Upper lobe of right lung (tissue), 1 donor: ENCODE measurements at regions not wholly inside any gene's neighbourhood (a gene's known extent, or its start where the extent isn't known, plus 50 kb on each side); places are given as distances from the start of the nearest gene placed in this dataset.

Experiments used
- ATAC-seq: fragments of 200-7000 bp; cut with Tn5 transposase; one replicate; pipeline ENCODE4 v1.9.1; 2020; ENCODE audit warnings: mild to moderate bottlenecking, moderate library complexity
- DNase-seq: peaks from one replicate; pipeline ENCODE4 v3.0.0-alpha.2; 2020
- H3K27ac ChIP-seq: fragments of 200-600 bp; one replicate; pipeline ENCODE4 v1.8.0; 2022
- H3K27me3 ChIP-seq: fragments of 200-600 bp; one replicate; pipeline ENCODE4 v1.8.0; 2022; ENCODE audit warnings: mild to moderate bottlenecking
- H3K36me3 ChIP-seq: fragments of 200-600 bp; one replicate; pipeline ENCODE4 v1.8.0; 2022
- H3K4me1 ChIP-seq: fragments of 200-600 bp; one replicate; pipeline ENCODE4 v1.8.0; 2022
- H3K4me3 ChIP-seq: fragments of 200-600 bp; one replicate; pipeline ENCODE4 v1.8.0; 2022; ENCODE audit warnings: mild to moderate bottlenecking
- H3K9me3 ChIP-seq: fragments of 200-600 bp; one replicate; pipeline ENCODE4 v1.8.0; 2022
- CTCF ChIP-seq: fragments of 200-600 bp; IDR thresholded peaks from one replicate; pipeline ENCODE4 v1.8.0; 2022; ENCODE audit warnings: antibody characterized with exemption
- intact Hi-C: fragments of 100-400 bp; cut with DNase I; formaldehyde crosslinking; loops from one replicate; pipeline ENCODE4 v1.11.0; 2022
- donor health status: DM: no; HTN: yes; CAD: no; lungs with severe emphysema.

GRCh38 chr2:37493425-37493824 lies 149.0 kb downstream of the QPCT start:
- Histone ChIP-seq H3K4me1 (no peaks in the 10 kb centered on the region), H3K9me3 (no peaks in the 10 kb centered on the region), H3K36me3 (no peaks in the 10 kb centered on the region), H3K27ac (no peak overlapping the region), H3K4me3 (no peak overlapping the region), H3K27me3 (no peaks in the 10 kb centered on the region)
- TF ChIP-seq CTCF, result no peak
- ATAC-seq (no peak), DNase-seq (no peak)
- intact Hi-C loops, result no loop called here

- ATAC-seq (no peak), DNase-seq (no peak)
- no peak for TF ChIP-seq CTCF
- Histone ChIP-seq H3K36me3 (no peaks in the 10 kb centered on the region), H3K9me3 (no peaks in the 10 kb centered on the region), H3K27ac (no peak overlapping the region), H3K4me1 (no peaks in the 10 kb centered on the region), H3K4me3 (no peak overlapping the region), H3K27me3 (no peaks in the 10 kb centered on the region)
- intact Hi-C loops, result no loop called here
These were observed 154.7 kb downstream of the QPCT start for GRCh38 chr2:37499113-37499512.

- no peak overlapping the region for H3K27ac ChIP-seq
- no peak for TF ChIP-seq CTCF
- DNase-seq, result no peak
- no peaks in the 10 kb centered on the region for H3K9me3 ChIP-seq
- ATAC-seq, result no peak
- H3K4me1 ChIP-seq, result no peaks in the 10 kb centered on the region
- H3K36me3 ChIP-seq, result no peaks in the 10 kb centered on the region
- H3K27me3 ChIP-seq, result no peaks in the 10 kb centered on the region
- intact Hi-C loops, result no loop called here
- H3K4me3 ChIP-seq, result no peak overlapping the region
These were observed 155.6 kb downstream of the QPCT start for GRCh38 chr2:37500031-37500430.

- Histone ChIP-seq H3K27ac (no peak overlapping the region), H3K27me3 (no peaks in the 10 kb centered on the region), H3K9me3 (no peaks in the 10 kb centered on the region), H3K36me3 (no peaks in the 10 kb centered on the region), H3K4me3 (no peak overlapping the region), H3K4me1 (peaks cover 1% of the 10 kb centered on the region)
- DNase-seq (no peak), ATAC-seq (no peak)
- no peak for TF ChIP-seq CTCF
- intact Hi-C loops, result no loop called here
These were observed 156.7 kb downstream of the QPCT start for GRCh38 chr2:37501113-37501512.

GRCh38 chr2:37506407-37507050 lies 162.1 kb downstream of the QPCT start:
- Histone ChIP-seq H3K27ac (no peak overlapping the region), H3K9me3 (no peaks in the 10 kb centered on the region), H3K4me1 (peaks cover 7% of the 10 kb centered on the region), H3K4me3 (no peak overlapping the region), H3K27me3 (no peaks in the 10 kb centered on the region), H3K36me3 (no peaks in the 10 kb centered on the region)
- DNase-seq (no peak), ATAC-seq (no peak)
- intact Hi-C loops, result no loop called here
- TF ChIP-seq CTCF, result no peak

GRCh38 chr2:37507051-37507410 lies 162.6 kb downstream of the QPCT start:
- no peaks in the 10 kb centered on the region for H3K27me3 ChIP-seq
- no peak overlapping the region for H3K4me3 ChIP-seq
- no peak for DNase-seq
- TF ChIP-seq CTCF, result no peak
- H3K4me1 ChIP-seq, result peaks cover 7% of the 10 kb centered on the region
- ATAC-seq, result no peak
- H3K36me3 ChIP-seq, result no peaks in the 10 kb centered on the region
- no peak overlapping the region for H3K27ac ChIP-seq
- no peaks in the 10 kb centered on the region for H3K9me3 ChIP-seq
- intact Hi-C loops, result no loop called here
